HG03095 (cell line): ENCODE measurements at regions not wholly inside any gene's neighbourhood (a gene's known extent, or its start where the extent isn't known, plus 50 kb on each side); places are given as distances from the start of the nearest gene placed in this dataset.

Experiments
- ATAC-seq: cut with Tn5 transposase; IDR thresholded peaks from one replicate; pipeline ENCODE4 v1.9.1; 2021; ENCODE audit warnings: moderate library complexity; ENCODE audit not compliant: unreplicated experiment

DNA sequence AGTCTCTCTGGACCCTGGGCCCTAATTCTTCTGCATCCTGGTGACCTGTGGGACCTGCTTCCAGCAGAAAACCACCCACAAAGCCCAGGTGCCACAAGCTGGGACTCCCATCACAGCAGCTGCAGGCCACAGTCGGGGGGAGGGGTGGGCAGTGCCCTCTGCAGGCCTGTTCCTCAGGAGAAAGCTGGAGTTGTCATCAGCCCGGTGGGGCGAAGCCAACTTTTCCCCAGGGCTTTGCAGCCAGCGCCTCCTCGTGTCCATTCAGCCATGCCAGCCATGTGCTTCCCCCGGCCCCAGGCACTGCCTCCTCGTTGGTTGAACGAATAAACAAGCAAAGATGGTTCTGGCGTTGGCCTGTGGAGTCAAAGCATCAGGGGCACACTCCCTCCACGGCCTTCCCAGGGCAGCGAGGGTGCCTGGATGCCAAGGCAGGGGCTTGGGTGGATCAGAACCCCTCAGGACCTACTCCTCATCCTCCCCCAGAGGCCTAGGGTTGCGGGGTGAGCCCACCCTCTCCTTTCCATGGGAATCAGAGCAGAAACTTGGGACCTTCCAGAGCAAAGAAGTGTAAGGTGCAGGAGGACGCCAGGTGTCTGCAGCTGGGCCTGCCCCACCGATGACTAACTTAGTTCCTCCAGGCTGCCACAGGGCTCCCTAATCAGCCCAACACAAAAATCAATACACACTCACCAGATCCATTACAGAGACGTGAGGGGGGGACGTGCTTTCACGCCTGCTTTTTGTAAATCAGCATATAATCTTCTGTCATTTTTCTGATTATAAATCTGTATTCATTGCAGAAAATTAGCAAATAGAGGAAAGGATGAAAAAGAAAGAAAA is 75.7 kb upstream of the RAB6C start:
- no peak for ATAC-seq

DNA sequence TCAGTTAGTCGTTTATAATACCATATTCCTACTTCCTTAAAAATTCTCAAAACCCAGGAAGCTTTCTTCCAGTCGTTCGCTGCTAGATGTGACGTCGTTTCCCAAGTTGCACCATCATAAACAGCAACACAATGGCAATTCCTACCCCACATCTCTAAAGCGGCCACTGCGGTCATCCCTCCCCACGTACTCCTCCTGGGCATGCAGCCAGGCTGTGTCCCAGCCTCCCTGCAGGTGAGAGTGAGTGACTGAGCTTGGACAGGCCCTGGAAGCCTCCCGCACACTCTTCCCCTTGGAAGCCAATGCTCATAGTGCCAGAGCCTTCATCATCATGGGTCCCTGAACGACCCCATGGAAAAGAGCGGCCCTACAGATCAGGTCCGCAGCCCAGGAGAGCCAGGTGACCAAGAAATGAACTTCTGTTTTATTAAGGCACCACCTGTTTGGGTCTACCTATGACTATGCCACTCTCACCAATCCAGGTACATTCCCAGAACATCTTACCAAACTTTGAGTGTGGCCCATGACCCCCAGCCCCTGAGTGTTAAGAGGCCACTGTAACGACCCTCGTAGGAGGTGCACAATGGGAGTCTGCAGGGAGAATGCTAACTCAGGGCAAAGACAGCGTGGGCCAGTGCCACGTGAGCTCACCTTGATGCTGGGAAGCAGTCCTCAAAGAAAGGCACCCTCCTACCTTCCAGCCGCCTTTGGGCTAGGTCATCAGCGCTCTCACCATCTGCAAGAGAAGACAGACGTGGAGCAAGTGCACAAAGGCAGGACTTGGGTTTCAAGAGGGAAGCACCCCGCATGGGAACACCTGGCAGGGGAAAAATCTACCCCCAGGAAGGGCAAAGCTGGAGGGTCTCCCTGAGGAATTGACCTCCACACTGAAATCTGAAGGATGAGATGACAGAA is 74.7 kb upstream of the RAB6C start:
- ATAC-seq: no peak

DNA sequence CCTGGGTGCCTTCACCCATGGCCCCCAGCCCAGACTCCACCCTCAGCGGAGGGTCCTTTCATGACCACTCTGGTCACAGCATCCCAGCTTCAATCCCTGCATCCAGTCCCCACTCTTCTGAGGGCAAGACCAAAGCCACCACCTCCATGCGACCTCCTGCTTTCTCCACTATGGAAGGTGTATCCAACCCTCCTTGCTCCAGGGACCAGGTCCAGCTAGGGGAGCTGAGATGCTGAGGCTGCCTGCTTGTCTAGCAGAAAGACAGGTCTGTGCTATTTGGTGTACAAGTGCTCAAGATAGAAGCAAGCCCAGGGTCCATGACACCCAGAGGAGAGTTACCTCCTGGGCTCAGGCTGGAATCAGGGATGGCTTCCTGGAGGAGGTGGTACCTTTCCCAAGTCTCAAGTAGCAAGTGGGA is 73.8 kb upstream of the RAB6C start:
- no peak for ATAC-seq

DNA sequence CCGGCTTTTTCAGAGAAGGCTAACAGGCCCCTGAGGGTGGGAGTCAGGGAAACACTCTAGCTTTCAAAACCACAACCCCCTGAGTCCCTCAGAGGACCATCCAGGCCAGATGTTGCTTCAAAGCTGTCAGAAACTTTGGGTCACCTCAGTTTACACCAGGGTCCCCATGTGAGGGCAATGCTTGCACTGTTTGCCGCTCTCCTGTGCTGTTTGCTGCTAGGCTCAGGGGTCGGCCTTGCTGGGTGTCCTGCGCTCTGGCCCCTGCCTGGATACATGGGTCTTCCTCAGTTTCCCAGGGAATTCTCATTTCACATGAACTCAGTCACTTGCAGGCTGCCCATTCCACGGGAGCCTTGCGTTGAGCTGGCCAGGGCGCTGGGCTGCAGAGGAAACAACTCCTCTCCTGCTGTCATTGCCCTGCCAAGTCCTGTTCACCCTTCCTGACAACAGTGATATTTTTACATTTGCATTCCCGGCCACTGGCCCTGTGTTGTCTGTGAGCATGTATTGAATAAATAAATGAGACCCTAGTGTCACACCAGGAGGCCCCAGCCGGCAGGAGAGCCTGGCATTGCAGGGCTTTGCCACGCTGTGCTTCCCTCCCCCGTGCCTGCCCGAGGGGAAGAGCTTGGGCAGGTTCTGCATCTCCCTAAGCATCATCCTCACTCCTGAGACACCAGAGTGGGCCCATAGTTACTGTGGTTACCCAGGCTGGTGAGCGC is 73.2 kb upstream of the RAB6C start:
- no peak for ATAC-seq

DNA sequence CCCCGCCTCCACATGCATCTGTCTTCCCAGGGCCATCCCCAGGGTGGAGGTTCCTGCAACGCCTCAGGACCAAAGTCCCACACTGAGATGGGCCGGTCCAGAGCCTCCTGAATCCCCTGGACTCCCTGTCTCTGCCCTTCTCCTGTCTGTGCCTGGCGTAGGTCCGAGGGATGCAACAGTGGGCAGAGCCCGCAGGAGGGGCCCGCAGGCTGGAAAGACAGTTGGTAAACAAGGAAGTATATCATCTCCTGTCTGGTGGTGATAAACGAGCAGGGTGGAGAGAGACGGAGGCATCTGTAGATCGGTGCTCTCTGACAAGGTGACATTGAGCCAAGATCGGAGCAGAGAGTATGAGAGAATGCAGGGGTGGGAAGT is 72.6 kb upstream of the RAB6C start:
- no peak for ATAC-seq

DNA sequence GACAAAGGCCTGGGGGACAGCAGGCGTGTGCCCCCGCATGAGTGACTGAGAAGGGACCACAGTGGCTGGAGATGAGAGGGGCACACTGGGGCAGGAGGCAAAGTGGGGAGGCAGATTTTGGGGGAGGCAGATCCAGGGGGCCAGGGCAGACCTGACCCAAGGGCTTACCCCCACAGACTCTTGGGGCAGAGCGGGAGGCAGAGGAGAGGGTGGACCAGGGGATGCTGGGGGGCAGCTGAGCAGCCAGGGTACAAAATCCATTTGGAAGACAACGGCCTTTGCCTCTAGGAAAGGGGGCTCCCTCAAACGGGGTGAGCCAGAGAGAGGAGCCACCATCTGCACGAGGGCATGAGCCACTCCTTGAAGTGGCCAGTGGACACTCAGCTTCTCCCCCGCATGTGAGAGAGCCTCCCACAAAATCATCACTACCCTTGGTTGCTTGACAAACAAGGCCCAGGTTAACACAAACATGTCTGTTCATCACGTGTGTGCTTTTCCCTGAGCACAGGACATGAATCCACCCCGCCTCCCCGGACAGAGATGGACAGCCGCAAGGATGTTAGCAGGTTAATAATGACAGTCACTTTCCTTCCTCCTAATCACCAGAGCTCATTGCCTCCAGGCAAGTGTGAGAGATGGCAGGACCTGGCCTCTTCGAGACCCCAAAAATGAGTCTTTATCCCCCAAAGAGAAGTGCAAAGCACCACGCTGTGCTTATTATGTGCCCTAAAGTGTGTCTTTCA is 72.0 kb upstream of the RAB6C start:
- no peak for ATAC-seq

DNA sequence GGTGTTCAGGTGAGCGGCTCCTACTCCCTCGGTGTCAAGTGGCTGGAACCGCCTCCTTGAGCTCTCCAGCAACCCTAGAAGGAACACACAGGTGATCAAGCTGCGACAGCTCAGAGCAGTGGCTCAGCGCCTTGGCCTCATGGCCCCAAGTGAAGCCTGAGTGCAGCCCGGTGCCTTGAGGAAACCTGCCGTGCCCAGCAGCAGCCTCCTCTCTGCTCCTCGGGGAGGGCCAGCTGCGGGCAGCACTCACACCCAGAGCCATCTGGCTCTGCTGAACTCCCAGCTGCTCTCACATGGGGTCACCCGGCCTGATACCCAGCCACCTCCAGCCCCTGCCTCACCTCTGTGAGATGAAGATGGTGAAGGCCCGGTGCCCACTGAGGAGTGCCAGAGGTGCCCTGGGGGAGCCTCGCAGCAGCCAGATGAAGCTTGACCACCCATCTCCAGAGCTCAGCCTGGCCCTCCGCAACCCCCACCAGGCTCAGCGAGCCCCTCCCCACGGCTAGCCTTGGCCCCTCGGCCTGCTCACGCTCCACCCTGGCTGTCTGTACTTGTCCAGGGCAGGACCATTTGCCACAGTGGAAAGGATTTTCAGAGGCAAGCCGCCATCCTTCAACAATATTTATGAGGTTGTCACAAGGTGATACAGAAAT is 70.6 kb upstream of the RAB6C start:
- no peak for ATAC-seq

DNA sequence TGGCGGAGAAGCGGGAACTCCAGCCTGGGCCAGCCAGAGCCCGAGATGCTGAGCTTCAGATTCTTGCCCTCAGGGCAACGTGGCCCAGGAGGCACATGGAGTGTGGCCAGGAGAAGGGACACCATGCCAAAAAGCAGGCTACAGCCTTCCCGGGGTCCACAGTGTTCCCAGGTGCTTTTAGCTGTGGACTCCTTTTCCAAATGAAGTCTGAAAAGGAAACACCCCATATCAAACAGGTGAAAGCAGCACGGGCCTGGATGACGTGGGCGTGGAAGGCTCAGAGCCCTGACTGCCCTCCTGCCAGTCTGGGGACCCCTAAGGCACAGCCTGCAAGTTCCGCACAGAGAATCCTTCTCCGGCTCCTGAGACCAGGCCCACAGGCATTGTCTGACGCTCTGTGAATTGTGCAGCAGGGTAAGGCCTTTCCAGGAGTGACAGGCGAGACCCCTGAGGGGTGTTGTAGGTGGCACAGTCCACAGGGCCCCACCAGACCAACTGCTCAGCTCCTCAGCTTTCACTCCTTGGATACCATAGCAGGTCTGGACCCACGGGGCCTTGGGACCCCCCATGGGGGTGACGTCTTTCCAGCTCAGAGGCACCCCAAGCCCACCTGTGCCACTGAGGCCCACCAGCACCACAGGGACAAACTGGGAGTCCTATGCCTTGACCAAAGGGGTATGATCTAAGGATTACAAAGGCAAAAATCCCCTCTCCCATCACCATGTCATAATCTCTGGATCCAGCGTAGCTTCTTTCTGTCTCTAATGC is 69.6 kb upstream of the RAB6C start:
- no peak for ATAC-seq

DNA sequence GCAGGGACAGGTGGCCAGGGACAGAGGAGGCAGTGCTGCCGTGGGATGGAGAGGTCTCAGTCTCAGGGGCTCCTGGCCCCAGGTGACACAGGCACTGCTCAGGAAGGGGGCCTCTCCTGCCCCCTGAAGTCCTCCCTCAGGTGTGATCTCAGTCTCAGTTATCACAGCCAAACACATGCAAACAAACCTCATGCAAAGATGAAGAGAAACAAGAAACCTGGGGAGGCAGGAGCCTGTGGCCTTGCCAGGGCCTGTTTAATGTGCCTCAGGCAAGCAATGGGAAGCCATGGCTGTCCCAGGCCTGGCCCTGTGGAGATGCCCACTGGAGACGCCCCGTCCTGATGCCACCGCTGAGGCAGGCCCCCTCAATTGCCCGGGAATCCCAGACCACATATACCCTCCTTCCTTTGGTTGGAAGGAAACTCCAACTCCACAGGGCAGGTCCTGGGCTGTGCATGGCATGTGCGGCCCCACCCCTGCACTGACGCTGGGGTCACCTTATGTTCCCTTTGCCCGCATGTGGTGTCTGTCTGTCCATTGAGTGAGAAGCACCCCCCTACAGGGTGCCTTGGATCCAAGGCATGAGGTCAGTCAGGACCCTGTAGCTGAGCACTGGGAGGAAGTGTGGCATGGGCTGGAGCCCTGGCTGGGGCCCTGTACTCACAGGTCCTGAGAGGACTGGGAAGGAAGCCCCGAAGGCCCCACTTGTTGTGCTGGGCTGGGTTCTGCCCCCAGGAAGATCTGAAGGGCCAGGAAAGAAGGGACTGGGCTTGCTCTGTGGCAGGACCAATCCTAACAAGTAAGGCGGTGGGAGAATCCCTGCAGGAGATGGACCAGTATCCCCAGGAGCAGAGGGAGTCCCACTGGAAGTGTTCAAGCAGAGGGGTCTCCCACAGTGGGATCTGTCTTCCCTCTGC is 68.8 kb upstream of the RAB6C start:
- ATAC-seq: no peak

DNA sequence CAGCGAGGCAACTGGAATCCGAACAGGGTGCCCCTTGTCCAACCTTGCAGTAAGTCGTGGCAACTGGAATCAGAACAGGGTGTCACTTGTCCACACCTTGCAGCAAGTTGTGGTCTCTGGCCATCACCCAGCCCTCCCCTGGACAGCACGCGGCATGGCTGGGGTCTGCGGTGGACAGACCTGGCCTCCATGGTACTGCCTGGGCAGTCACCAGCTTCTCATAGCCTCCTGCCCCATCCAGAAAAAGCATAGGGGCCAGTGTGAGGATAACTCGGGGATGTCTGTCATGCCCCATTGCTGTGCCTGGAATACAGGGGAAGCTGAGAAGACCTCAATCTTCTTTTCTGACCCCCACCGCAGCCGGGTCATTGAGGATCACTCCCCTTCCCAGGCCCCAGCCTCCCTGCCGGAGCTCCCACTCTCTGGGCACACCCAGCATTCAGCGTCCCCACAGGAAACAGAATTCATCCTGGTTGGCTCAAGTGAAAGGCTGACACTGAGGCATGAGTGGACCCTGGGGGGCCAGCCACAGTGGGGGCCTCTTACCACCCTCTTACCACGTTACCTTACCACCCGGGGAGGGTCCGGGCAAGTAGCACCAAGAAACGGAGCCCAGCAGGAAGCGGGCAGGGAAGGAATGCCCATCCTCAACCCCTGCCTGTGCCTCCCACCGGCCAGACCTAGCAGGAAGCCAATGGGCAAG is 68.0 kb upstream of the RAB6C start:
- ATAC-seq: no peak

DNA sequence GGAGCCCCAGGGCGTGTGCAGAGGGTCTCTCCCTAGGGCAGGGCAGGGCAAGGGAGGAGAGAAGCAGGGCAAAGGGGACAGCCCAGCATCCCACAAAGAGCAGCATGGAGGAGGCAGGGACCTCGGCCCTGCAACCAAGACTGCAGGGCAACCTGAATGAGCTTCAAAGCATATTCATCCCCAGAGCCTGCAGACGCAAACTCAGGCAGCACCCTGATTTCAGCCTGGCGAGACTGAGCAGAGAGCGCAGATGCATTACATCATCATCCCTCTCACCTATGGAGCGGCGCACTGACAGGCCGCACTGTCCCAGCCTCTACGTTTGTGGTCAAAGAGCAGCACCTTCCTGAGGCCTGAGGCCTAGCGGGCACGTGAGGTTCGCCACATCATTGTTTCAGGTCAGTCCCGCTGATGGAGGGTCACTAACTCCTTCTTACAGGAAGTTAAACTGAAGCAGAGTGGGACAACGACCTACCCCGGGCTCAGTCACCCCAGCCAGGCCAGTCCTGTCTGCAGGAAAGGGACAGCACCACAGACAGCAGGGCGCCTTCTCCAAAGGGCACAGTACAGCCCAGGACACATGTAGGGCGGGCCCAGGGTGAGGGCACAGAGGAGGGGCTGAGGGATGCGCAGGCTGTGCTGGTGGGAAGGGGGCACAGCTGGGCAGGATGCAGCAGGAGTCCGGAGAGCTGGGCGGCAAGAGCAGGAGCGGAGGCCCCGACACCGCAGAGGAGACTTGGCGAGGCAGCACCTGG is 67.2 kb upstream of the RAB6C start:
- ATAC-seq: no peak

DNA sequence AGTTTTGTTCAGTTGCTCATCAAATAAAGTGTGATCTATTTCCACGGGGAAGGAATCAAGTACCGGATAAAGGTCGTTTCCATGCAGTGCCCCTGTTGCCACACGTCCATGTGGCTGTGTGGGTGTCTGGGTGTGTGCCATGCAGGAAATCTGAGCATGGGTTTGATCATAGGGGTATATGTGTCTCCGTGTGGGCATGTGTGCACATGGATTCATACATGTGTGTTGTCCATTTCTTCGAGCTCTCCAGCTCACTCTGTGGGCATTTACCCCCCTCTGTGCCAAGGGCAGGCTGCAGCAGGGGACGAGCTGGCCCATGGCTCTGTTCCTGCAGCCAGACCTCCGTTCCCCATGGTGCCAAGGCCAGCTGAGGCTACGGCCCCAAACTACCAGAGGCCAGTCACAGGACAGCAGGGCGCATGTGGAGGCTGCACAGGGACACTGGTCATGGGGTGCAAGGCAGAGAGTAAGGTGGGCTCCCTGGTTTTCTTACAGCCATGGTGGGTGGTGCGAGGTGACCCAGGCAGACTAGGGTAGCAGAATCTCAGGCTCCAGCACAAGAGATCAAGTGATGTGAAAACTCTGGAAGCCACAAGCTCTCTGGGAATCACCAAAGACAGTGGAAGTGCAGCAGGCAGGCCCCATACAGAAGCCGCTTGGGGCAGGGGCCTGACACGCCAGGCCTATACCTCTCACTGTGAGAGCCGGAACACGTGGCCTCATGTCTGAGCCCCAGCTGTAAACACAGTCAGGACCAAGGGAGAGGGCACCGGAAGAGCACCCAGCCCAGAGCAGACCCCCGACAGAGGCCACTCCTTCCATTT is 66.4 kb upstream of the RAB6C start:
- no peak for ATAC-seq

DNA sequence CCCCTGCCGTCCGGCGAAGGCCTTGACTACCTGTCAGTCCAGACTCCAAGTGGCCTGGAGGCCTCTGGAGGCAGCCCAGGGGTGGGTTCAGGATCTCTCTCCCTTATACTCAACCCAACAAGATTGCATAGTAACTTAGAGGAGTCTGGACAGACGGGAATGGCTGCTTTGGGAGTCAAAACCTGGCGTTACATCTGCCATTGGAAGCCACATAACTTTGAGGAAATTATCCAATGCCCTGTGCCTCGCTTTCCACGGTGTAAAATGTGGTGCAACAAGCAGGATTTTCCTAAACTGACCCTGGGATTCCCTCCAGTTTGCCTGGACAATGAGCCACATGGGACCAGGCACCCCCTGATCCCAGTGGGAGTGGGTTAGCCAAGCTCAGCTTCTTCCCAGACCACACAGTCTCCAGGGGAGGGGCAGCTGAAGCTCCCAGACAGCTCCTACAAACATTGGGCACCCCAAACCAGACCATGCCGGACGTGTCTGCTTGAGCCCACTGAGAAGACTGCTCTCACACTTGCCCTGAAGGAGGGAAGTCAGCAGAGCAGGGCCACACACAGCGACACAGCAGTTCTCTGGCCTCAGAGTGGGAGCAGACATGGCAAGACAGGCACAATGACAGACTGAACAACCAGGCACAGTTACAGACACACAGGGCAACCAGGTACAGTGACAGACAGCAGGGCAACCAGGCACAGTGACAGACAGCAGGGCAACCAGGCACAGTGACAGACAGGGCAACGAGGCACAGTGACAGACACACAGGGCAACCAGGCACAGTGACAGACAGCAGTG is 65.6 kb upstream of the RAB6C start:
- ATAC-seq: no peak

DNA sequence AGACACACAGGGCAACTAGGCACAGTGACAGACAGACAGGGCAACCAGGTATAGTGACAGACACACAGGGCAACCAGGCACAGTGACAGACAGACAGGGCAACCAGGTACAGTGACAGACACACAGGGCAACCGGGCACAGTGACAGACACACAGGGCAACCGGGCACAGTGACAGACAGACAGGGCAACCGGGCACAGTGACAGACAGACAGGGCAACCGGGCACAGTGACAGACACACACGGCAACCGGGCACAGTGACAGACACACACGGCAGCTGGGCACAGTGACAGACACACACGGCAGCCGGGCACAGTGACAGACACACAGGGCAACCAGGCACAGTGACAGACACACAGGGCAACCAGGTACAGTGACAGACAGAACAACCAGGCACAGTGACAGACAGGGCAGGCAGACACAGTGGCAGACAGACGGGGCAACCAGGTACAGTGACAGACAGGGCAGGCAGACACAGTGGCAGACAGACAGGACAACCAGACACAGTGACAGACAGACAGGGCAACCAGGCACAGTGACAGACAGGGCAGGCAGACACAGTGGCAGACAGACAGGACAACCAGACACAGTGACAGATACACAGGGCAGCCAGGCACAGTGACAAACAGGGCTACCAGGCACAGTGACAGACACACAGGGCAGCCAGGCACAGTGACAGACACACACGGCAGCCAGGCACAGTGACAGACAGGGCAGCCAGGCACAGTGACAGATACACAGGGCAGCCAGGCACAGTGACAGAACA is 64.7 kb upstream of the RAB6C start:
- no peak for ATAC-seq
